ENCODE measurements at regions not wholly inside any gene's neighbourhood (a gene's known extent, or its start where the extent isn't known, plus 50 kb on each side); places are given as distances from the start of the nearest gene placed in this dataset.

DNA sequence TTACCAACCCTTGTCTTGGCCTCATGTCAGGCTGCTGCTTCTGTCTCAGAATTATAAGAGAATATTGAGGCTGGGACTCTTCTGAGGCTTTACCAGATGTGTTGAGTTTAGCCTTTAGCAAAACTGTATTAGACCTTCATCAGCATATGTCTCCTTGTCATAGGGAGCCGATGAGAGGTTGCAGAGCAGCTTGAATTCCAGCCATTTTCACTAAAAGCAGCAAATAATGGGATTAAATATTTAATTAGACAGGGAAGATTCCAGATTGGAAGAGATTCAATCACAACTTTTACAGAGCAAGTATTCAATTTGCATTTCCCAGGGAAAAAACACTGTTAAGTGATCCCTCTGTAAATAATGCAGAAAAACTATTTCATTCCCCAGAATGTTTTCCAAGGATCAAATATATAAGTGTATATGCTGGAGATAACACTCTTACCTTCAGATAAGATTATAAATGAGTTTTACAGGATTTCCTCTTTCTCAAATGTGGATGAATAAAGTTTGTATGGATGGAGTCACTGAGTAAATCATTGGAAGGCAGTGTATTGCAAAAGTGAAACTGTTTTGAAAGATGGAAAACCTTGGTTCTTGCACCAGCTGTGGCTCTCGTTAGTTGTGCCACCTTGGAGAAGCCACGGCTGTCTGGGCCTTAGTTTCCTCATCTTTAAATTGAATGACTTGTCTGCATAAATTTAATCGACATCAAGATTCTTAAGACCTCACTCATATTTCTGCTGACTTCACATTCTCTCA is 466.4 kb upstream of the SGO1 start:
- no peak for TF ChIP-seq CTCF (conservative IDR thresholded peaks at IDR 0.05; ENCODE audit: low read depth, low read length)
- TF ChIP-seq POLR2A (IDR thresholded peaks at IDR 0.05; ENCODE audit: low read depth, low read length): no peak
- no peak for TF ChIP-seq CEBPB (IDR thresholded peaks at IDR 0.05; ENCODE audit: low read depth, low read length)
- TF ChIP-seq, protein P1, sequence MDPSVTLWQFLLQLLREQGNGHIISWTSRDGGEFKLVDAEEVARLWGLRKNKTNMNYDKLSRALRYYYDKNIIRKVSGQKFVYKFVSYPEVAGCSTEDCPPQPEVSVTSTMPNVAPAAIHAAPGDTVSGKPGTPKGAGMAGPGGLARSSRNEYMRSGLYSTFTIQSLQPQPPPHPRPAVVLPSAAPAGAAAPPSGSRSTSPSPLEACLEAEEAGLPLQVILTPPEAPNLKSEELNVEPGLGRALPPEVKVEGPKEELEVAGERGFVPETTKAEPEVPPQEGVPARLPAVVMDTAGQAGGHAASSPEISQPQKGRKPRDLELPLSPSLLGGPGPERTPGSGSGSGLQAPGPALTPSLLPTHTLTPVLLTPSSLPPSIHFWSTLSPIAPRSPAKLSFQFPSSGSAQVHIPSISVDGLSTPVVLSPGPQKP (IDR thresholded peaks at IDR 0.05; ENCODE audit: borderline replicate concordance, low read depth, low read length): no peak
- TF ChIP-seq RFX5 (IDR thresholded peaks at IDR 0.05; ENCODE audit: low read depth, low read length): no peak
- TF ChIP-seq FOS (IDR thresholded peaks at IDR 0.05; ENCODE audit: low read depth, low read length): no peak
- TF ChIP-seq RAD21 (IDR thresholded peaks at IDR 0.05; ENCODE audit: low read length): no peak
- no peak for TF ChIP-seq NFE2L2 (IDR thresholded peaks at IDR 0.05; ENCODE audit: low read depth, low read length)
- TF ChIP-seq MXI1 (IDR thresholded peaks at IDR 0.05; ENCODE audit: borderline replicate concordance, low read depth, low read length): no peak
